Breast epithelium (tissue), 3 donors: ENCODE measurements at regions not wholly inside any gene's neighbourhood (a gene's known extent, or its start where the extent isn't known, plus 50 kb on each side); places are given as distances from the start of the nearest gene placed in this dataset.

ENCODE experiments used
- POLR2A ChIP-seq: fragments of 450-650 bp; IDR thresholded peaks from one replicate; pipeline ENCODE4 v1.6.1; 2016; ENCODE audit warnings: antibody characterized with exemption, mild to moderate bottlenecking, moderate library complexity
- POLR2AphosphoS5 ChIP-seq, 3 donors: sonication (generic); formaldehyde crosslinking; IDR thresholded peaks; one replicate each; pipeline ENCODE4 v1.6.1; 2017; ENCODE audit warnings: antibody characterized with exemption in 3 of 3
- TF ChIP-seq, protein P1 (sequence below), 3 donors: fragments of 450-650 bp; IDR thresholded peaks; one replicate each; pipeline ENCODE4 v1.5.1; 2016 to 2017; ENCODE audit warnings: antibody characterized with exemption in 3 of 3, mild to moderate bottlenecking in 3 of 3, moderate library complexity in 3 of 3

DNA sequence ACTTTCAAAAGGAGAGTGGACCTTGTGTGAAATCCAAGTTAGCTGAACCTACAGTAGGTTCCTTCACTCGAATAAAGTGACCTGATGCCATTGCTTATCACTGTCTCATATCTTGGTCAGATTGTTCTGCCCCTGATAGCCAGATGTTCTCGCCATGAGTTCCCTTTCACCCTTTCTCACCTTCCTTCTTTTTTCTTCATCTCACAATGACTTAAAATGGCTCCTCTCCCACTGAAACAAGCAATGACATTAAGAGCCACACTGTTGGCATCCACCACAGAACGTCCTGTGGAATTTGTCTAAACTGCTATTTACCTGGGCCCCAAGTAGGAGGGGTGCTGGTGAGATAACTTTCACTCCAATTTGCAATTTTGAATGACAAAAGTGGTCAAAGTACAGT, 227.6 kb upstream of the PPP1R2C start:
- TF ChIP-seq, protein P1, sequence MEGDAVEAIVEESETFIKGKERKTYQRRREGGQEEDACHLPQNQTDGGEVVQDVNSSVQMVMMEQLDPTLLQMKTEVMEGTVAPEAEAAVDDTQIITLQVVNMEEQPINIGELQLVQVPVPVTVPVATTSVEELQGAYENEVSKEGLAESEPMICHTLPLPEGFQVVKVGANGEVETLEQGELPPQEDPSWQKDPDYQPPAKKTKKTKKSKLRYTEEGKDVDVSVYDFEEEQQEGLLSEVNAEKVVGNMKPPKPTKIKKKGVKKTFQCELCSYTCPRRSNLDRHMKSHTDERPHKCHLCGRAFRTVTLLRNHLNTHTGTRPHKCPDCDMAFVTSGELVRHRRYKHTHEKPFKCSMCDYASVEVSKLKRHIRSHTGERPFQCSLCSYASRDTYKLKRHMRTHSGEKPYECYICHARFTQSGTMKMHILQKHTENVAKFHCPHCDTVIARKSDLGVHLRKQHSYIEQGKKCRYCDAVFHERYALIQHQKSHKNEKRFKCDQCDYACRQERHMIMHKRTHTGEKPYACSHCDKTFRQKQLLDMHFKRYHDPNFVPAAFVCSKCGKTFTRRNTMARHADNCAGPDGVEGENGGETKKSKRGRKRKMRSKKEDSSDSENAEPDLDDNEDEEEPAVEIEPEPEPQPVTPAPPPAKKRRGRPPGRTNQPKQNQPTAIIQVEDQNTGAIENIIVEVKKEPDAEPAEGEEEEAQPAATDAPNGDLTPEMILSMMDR (IDR thresholded peaks at IDR 0.05), result no peak
- TF ChIP-seq POLR2AphosphoS5 (IDR thresholded peaks at IDR 0.05) (no peak), POLR2A (no peak)
